HS-5 (cell line): ENCODE measurements at regions not wholly inside any gene's neighbourhood (a gene's known extent, or its start where the extent isn't known, plus 50 kb on each side); places are given as distances from the start of the nearest gene placed in this dataset.

ENCODE experiments used
- DNase-seq: peaks from one replicate; pipeline ENCODE4 v3.0.0-alpha.2; 2012; ENCODE audit warnings: low read depth

- DNase-seq: no peak
Observed at GRCh38 chr1:88376421-88376820, 307.7 kb upstream of the PKN2 start.

GRCh38 chr1:88378560-88378959 is 305.5 kb upstream of the PKN2 start:
- DNase-seq: no peak

GRCh38 chr1:88394958-88395357 is 289.1 kb upstream of the PKN2 start:
- no peak for DNase-seq

GRCh38 chr1:88398338-88398737 is 285.7 kb upstream of the PKN2 start:
- DNase-seq: no peak

- no peak for DNase-seq
Observed at GRCh38 chr1:88399690-88400089, 284.4 kb upstream of the PKN2 start.

- no peak for DNase-seq
Observed at GRCh38 chr1:88401313-88401712, 282.8 kb upstream of the PKN2 start.

GRCh38 chr1:88404582-88404981 is 279.5 kb upstream of the PKN2 start:
- DNase-seq: no peak

GRCh38 chr1:88407248-88407647 is 276.8 kb upstream of the PKN2 start:
- DNase-seq: no peak

- DNase-seq: no peak
Observed at GRCh38 chr1:88421997-88422396, 262.1 kb upstream of the PKN2 start.

GRCh38 chr1:88433556-88433955 is 250.5 kb upstream of the PKN2 start:
- no peak for DNase-seq

- DNase-seq: no peak
Observed at GRCh38 chr1:88434836-88435235, 249.2 kb upstream of the PKN2 start.

- DNase-seq: no peak
Observed at GRCh38 chr1:88441022-88441421, 243.1 kb upstream of the PKN2 start.

- no peak for DNase-seq
Observed at GRCh38 chr1:88451856-88452255, 232.2 kb upstream of the PKN2 start.

GRCh38 chr1:88453295-88453694 is 230.8 kb upstream of the PKN2 start:
- DNase-seq: no peak

- DNase-seq: no peak
Observed at GRCh38 chr1:88454781-88455180, 229.3 kb upstream of the PKN2 start.

GRCh38 chr1:88455621-88456256 is 228.3 kb upstream of the PKN2 start:
- DNase-seq: no peak

- no peak for DNase-seq
Observed at GRCh38 chr1:88457197-88457596, 226.9 kb upstream of the PKN2 start.

GRCh38 chr1:88461007-88461406 is 223.1 kb upstream of the PKN2 start:
- DNase-seq: no peak

- no peak for DNase-seq
Observed at GRCh38 chr1:88462096-88462487, 222.0 kb upstream of the PKN2 start.

- DNase-seq: peak; percentile 32
Observed at GRCh38 chr1:88462488-88463261, 221.4 kb upstream of the PKN2 start.

GRCh38 chr1:88463401-88463985 is 220.6 kb upstream of the PKN2 start:
- DNase-seq: peak; percentile 2

GRCh38 chr1:88466011-88466410 is 218.1 kb upstream of the PKN2 start:
- DNase-seq: no peak

- DNase-seq: no peak
Observed at GRCh38 chr1:88466899-88467580, 217.0 kb upstream of the PKN2 start.
